NCI-H1105 (cell line): ENCODE measurements at regions not wholly inside any gene's neighbourhood (a gene's known extent, or its start where the extent isn't known, plus 50 kb on each side); places are given as distances from the start of the nearest gene placed in this dataset.
"Not testable (repeated sequence)": the region's sequence is repeated elsewhere in the genome, so short reads cannot be mapped to it uniquely, and the experiment has no call there.

Source experiments
- DNase-seq: peaks from one replicate; lab custom pipeline; 2025; lab: John Stamatoyannopoulos, UW

GRCh38 chr11:19627566-19627965 is 85.1 kb upstream of the NAV2 start:
- DNase-seq = no peak

- DNase-seq = no peak
These were observed 87.2 kb upstream of the NAV2 start for GRCh38 chr11:19625438-19625837.

DNA sequence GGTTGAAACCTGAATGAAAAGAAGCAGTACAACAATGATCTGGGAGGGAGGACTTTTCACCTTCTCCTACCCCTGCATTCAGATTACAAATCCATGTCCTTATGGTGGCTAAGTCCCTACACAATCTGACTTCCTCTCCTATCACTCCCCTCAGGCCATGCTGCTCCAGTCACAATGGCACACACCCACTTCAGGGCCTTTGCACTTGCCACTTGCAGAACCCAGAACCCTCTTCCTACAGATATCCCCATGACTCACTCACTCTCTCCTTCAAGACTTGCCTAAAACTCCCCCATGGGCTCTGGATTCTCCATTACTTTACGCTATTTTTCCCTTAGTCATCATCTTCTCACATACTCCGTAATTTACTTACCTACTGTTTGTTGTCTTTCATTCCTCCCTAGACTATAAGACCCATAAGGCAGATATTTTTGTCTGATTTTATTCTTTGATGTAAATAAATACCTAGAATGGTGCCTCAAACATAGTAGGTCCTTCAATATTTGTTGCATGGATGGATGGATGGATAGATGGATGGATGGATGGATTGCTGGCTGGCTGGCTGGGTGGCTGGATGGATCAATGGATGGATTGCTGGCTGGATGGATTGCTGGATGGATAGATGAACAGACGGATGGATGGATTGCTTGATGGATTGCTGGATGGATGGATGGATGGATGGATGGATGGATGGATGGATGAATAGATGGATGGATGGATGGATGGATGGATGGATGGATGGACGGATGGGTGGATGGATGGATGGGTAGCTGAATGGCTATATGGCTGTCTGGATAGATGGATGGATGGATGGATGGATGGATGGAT is 94.7 kb upstream of the NAV2 start:
- DNase-seq = no peak

DNA sequence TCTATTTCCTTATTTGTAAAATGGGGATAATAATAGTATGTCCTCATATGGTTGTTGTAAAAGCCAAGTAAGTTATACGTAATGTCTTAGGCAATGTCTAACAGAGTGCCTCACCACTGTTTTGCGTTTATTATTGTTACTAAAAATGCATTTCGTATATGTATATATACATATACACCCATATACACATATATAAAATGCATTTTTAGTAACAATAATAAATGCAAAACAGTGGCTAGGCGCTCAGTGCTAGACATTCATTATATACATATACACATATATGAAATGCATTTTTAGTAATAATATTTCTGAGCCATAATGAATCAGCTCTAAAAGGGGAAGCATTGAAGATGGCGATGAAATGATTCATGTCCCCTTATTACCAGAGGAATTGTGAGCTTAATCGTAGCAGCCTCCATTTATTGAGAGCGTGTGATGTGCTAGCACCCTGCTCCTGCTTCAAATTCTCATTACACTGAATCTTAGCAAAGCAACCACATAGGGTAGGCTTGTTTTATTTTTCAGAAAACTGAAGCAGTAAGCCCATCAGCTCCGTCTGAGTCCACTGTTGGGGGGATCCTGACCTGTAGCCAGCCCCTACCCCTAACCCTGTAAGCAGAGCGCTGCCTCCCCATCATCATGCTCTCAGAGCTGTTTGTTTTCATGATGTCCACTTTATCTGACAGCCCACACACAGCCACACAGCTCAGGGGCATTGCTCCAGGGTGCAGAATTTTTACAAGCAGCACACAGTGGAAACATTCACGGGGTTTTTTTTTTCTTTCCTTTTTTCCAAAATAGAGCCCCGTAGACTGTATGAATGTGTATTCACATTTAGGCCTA is 97.1 kb upstream of the NAV2 start:
- DNase-seq = no peak

- no peak for DNase-seq
These were observed 98.2 kb upstream of the NAV2 start for GRCh38 chr11:19614370-19614940.

DNA sequence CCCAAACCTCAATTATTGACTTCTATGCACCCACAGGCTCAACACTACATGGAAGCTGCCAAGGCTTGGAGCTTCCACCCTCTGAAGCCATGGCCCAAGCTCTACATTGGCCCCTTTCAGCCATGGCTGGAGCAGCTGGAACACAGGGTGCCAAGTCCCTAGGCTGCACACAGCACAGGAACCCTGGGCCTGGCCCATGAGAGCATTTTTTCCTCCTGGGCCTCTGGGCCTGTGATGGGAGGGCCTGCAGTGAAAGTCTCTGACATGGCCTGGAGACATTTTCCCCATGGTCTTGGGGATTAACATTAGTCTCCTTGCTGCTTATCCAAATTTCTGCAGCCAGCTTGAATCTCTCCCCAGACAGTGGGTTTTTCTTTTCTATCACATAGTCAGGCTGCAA is 100.6 kb upstream of the NAV2 start:
- not testable (repeated sequence) for DNase-seq

DNA sequence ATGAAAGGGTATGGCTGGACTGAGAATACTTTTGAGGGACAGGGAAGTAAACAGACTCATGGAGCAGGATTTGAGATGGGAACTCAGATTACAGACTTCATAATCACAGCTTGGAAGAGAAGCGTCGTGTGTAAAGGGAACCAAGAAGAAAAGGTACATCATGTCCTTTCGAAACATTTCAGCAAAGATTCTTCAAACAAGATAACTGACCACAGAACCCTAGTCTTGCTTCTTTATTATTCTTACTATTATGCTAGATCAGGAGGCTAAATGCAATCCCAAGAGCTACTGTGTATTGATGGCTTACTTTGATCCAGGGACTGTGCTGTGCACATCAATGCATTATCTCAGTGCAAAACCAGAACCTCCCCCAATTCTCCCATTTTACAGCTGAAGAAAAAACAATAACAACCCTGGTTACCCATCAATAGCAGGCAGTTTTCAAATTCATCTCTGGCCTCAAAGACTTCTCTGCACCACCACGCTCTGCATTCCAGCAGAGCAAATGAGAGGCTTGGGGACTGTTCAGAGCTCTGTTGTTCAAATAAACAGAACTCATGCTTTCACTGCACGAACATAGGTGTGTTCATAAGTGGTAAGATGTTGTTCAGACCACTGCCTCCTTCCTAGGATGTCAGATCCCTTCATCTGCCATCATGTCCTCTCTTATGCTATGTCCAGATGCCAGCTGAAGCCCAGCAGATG is 104.8 kb upstream of the NAV2 start:
- DNase-seq = no peak

DNA sequence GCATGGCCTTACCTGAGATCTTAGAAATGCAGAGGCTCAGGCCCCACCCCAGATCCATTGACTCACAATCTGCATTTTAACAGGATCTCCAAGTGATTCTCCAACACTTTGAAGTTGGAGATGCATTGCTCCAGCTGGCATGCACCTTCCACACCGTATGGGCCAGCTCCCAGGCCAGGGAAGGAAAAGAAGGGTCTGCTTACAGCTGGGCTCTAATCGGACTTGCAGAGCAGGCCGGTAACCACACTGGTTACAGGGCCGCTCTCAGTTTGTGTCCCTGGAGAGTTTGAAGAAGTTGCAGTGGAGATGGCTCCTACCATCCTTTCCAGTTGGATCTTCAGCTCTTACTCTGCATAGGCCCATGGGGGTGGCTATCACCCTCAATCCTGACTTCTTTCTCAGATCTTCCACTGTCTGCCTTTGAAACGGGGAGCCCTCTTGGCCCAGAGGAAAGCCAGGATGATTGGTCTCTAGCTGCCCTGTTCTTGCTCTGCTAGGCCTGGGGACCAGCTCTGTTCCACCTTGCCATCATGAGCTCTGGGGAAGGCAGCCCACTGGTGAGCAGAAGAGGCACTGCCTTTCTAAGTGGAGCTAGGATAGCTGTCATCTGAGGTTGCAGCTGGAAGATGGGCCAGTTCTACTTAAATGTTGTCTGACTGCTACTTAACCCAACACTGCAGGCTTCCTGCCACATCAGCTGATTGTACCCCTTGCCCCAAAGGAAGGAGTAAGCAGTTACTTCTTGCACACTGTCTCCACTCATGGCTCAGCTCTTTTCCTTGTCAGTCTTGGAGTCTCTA is 105.6 kb upstream of the NAV2 start:
- no peak for DNase-seq

DNA sequence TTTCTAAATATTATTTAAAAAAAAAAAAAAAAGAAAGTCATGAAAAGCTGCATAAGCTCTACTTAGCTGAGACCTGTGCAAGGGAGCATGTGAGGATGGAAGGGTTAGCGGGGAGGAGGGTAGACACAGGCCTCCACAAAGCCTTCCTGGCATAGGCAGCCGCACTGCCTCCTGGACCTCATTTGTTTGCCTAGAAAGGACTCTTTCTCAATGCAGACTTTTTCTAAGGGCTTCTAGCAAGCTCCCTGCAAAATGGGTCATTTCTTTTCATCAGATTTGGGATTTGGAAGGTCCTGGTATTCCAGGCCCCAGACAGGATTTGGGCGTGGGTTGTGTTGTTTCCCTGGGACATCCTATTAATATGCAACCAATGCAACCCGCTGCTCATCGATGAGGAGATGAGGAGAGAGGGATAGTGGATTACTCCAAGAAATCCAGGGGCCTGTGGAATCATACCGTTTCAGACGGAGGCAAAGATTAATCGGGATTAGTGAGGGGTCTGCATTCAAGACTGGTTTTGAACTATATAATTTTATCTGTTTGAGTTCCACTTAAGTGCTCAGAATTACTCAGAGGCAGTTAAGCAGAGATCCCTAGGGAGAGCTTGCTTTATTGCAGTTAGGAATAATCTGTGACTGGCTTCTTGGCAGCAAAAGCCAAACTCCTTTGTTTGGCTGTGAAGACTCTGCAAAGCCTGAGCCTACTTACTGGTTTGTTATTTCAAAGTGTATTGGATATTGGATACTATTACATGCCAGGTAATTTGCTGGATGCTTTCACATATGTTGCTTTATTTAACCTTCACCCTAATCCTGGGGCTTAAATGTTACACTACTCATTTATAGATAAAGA is 106.9 kb upstream of the NAV2 start:
- no peak for DNase-seq

- no peak for DNase-seq
These were observed 107.8 kb upstream of the NAV2 start for GRCh38 chr11:19604679-19605375.

DNA sequence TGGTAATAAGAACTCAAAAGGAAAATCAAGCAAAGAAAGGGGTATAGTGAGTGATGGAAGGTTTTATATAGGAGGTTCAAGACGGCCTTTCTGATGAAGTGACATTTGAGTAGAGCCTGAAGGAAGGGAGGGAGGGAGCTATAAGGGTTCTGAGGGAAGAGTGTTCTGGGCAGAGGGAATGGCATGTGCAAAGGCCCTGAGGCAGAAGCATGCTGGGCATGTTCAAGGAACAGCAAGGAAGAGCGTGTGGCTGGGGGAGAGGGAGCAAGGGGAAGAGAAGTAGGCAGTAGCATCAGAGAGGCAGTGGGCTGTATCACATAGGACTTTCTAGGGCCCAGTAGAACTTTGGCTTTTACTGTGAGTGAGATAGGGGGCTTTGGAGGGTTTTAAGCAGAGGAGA is 108.9 kb upstream of the NAV2 start:
- no peak for DNase-seq

DNA sequence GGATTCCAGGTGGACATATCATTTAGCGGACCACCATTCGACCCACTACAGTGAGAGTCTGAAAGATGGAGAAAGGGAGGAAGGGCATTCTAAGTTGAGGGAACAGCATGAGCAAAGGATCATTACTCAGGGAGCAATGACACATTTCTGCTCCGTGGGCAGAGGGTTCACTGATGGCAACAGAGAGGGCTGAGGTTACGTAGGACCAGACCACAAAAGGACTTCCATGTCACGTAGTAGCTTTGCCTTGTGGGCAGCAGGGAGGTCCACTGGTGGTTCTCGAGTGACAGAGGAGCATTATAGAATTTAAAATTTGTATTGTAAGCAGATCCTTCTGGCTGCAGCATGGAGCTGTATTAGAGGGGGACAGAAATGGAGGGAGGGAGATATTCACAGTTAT is 109.7 kb upstream of the NAV2 start:
- DNase-seq = no peak

GRCh38 chr11:19602406-19602805 is 110.2 kb upstream of the NAV2 start:
- DNase-seq = no peak

- no peak for DNase-seq
These were observed 111.4 kb upstream of the NAV2 start for GRCh38 chr11:19601235-19601634.

- no peak for DNase-seq
These were observed 113.0 kb upstream of the NAV2 start for GRCh38 chr11:19599681-19600080.

DNA sequence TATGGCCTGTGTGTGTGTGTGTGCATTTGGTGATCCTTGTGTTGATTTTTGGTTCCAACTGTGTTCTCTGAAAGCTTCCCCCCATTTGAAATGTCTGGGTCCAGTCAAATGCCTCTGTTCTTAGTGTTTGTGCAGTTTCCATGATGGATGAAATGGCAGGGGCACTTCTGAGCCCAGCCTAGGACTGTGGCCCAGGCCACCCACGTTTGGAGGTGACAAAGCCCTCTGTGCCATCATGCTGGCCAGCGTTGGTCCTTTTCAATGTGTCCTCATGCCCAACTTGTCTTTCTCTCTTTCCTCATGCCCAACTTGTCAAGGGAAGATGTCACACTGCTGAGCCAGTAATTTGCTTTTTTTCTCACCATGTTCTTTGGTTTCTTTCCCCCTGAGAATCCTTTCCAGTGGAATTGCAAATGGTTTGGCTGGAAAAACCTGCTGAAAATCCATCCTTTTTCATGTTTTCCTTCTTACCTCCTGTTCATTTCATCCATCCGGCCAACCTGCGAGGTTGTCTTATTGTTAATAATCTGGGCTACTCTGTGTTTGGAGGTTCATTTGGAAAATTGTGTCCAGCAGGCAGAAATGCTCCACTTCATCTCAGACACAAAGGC is 113.7 kb upstream of the NAV2 start:
- no peak for DNase-seq

GRCh38 chr11:19598456-19598855 is 114.2 kb upstream of the NAV2 start:
- DNase-seq = no peak

DNA sequence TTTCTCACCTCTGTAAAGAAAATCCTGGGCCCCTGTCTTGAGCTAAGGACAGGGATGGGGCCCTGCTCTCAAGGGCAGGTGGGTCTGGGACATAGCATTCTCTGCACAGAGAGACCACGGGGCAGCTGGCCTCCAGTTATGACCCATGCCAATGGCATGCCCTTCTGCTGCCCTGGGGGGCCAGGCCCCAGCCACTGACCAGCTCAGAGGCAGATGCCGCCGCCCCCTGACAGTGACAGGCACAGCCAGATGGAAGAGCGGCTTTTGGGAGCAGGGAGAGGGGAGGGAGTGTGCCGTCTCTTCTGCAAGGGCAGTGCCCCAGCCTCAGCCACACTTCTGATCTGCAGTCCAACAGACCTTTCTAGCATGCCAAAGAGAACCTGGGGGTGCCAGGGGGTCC is 114.8 kb upstream of the NAV2 start:
- no peak for DNase-seq

- no peak for DNase-seq
These were observed 115.4 kb upstream of the NAV2 start for GRCh38 chr11:19597206-19597605.
